H1 (cell line): ENCODE measurements at regions not wholly inside any gene's neighbourhood (a gene's known extent, or its start where the extent isn't known, plus 50 kb on each side); places are given as distances from the start of the nearest gene placed in this dataset.

Experiments used
- HDAC6 ChIP-seq: IDR thresholded peaks from one replicate; pipeline ENCODE4 v1.7.1; 2012; ENCODE audit warnings: low read depth, mild to moderate bottlenecking, inconsistent platforms, low read length, moderate library complexity
- TF ChIP-seq, protein P1 (sequence below), 3 experiments: IDR thresholded peaks; 1 replicate in 2 of 3; 2 replicates in 1 of 3; pipeline versions ENCODE4 v1.5.1 to v1.6.1; 2011; ENCODE audit warnings: low read length in 3 of 3, mild to moderate bottlenecking in 3 of 3, inconsistent platforms in 2 of 3, low read depth in 1 of 3, moderate library complexity in 1 of 3; ENCODE audit not compliant: insufficient read depth in 1 of 3; ENCODE audit errors: control extremely low read depth in 1 of 3

DNA sequence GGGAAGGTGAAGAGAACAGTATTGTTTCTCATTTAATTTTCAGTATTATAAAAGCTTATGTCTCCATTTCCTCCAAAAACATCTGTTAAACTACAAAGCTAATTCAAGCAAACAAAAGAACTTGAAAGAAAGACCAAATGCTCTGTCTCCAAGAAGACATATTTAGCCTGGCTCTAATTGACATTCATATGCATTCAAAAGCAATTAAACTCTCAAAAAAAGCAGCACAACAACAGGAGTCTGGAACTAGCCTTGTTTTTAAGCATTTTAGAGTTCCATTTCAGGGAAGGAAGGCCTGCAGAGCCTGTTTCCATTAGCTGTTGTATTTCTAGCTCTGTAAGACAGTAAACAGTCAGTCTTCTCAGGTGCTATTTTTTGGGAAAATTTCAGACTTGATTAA lies 447.9 kb downstream of the TDRD15 start:
- no peak for TF ChIP-seq HDAC6
- TF ChIP-seq, protein P1, sequence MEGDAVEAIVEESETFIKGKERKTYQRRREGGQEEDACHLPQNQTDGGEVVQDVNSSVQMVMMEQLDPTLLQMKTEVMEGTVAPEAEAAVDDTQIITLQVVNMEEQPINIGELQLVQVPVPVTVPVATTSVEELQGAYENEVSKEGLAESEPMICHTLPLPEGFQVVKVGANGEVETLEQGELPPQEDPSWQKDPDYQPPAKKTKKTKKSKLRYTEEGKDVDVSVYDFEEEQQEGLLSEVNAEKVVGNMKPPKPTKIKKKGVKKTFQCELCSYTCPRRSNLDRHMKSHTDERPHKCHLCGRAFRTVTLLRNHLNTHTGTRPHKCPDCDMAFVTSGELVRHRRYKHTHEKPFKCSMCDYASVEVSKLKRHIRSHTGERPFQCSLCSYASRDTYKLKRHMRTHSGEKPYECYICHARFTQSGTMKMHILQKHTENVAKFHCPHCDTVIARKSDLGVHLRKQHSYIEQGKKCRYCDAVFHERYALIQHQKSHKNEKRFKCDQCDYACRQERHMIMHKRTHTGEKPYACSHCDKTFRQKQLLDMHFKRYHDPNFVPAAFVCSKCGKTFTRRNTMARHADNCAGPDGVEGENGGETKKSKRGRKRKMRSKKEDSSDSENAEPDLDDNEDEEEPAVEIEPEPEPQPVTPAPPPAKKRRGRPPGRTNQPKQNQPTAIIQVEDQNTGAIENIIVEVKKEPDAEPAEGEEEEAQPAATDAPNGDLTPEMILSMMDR (IDR thresholded peaks at IDR 0.05; ENCODE audit: control extremely low read depth in 1 of 3, insufficient read depth in 1 of 3, low read depth in 1 of 3, low read length in 3 of 3) = no peak
